OCI-M1 (cell line): ENCODE measurements at regions not wholly inside any gene's neighbourhood (a gene's known extent, or its start where the extent isn't known, plus 50 kb on each side); places are given as distances from the start of the nearest gene placed in this dataset.
A peak's percentile ranks its signal among the peaks of the same experiment; 100 is the strongest.
"Not testable (repeated sequence)": the region's sequence is repeated elsewhere in the genome, so short reads cannot be mapped to it uniquely, and the experiment has no call there.

Source experiments
- DNase-seq: peaks from one replicate; lab custom pipeline; 2025; lab: John Stamatoyannopoulos, UW

DNA sequence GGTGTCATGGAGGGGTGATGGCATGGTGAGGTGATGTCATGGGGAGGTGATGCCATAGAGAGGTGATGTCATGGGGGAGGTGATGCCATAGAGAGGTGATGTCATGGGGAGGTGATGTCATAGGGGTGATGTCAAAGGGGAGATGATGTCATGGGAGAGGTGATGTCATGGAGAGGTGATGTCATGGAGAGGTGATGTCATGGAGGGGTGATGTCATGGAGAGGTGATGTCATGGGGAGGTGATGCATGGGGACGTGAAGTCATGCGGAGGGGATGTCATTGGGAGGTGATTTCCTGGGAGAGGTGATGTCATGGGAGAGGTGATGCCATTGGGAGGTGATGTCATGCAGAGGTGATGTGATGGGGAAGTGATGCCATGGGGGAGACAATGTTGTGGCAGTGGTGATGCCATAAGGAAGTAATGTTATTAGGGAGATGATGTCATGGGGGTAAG, 92.1 kb upstream of the C1orf174 start:
- peak; percentile 4 for DNase-seq

DNA sequence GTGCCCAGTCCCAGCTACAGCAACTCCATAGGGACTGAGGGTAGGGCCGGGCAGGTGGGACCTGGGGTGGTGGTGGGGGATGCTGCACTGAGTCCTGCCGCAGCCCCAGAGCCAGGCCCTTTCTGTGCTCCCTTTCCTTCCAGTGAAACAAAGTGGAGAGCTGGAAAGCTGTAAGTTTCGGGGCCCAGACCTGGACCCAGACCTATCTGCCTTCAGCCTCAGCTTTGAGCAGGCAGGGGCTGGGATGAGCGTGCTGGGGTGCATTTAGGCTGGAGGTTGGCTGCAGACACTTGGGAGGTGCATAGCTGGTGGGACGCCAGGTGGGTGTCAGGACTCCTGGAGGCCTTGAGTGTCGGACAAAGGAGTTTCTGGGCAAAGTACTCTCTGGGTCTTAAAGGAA, 92.7 kb upstream of the C1orf174 start:
- DNase-seq = no peak

DNA sequence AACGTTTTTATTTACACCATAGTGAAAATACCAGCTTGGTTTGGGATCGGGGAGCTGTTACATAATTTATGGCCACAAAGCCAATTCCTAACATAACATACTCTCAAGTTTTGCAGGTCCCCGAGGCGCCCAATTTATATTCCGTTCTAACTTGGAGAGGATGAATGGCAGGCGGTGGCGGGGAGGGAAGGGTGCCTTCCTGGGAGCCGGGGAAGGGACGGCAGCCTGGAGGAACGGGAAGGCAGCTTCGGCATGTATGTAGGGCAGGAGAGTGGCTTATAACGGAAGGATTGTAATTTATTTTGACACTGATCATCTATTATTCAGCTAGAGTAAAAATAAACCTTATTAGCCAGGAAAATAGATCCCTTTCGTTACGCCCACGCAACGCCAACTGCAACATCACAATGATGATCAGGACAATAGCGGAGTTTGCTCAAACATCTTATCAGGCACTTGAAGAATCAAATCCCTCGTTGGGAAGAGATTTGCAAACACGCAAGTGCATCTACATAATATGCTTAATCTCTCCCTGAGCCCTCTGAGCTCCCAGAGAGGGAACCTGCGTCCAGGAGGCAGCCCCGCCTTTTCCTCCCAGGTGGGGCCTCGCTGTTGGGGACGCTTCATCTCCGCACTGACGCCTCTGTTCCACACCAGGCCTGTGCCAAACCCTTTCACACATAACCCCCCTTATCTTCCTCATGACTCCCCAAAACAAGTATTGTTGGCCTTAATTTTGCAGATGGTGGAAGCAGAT, 93.7 kb upstream of the C1orf174 start:
- no peak for DNase-seq

DNA sequence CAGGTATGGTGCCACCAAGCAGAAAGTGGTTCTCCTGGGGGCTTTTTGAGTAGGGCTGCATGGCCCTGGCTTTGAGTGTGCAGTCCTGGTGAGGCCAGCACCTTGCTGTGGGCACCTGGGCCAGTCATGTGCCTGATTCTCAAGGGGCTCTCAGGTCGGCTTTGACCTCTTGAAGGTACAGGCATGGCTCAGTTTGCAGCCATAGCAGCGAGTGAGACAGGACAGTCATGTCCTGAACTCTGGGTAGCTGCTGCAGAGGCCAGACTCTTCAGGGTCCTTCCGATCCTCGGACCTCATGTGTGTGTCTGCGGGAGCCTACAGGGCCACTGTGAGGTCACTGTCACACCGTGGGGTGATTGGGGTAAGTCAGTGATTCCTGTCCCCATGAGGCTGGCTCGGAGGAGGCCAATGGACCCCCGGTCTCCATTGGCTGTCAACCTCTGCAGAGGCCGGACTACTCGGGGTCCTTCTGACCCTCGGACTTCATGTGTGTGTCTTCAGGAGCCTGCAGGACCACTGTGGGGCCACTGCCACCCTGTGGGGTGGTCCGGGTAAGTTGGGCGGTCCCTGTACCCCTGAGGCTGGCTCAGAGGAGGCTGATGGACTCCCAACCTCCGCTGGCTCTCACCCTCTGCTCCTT, 95.2 kb upstream of the C1orf174 start:
- no peak for DNase-seq

DNA sequence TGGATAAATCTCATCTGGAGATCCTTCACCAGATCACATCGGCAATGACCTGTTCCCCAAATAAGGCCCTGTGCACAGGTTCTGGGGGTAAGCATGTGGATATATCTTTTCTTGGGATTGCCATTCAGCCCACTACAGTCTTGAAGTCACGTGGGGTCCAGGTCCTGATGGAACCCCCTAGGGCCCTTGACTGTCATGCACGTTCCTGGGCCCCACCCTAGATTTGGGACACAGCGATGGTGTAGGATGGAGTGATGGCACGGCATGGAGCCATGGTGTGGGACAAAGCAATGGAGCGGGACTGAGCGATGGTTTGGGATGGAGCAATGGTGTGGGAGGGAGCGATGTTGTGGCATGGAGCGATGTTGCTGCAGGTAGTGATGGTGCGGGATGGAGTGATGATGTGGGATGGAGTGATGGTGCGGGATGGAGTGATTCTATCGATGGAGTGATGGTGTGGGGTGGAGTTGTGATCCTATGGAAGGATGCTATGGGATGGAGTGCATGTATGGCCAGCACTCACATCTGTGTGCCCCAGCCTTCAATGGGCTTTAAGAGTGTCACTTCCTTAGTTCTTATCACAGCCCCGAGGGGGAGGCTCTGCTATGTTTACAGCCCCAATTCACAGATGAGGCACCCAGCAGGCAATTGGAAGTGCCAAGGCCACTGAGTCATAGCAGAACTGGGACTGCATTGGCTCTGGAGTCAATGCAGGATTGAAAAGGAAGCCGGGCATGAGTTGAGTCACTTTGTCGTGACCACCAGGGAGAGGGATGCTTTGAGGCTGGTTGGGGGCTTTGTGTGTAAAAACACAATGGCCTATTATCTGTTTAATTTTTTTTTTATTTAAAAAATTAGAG, 97.0 kb upstream of the C1orf174 start:
- no peak for DNase-seq

DNA sequence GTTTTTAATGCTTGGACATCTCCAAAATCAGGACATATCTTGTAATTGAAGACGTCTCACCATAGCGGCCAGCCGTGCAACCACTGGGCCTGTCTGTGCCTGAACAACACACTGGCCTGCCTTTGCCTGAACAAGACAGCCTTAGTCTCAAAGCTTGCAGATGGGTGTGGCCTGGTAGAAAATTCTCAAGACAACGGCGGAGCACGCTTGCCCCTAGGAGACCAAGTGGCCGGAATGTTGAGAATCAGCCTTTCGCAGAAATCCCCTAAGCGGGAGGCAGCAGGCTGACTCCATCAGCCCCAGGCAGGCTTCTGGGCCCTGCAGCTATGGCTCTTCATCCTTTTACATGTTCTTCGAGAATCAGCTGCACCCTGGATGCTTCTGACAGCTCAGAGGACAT, 98.0 kb upstream of the C1orf174 start:
- no peak for DNase-seq

DNA sequence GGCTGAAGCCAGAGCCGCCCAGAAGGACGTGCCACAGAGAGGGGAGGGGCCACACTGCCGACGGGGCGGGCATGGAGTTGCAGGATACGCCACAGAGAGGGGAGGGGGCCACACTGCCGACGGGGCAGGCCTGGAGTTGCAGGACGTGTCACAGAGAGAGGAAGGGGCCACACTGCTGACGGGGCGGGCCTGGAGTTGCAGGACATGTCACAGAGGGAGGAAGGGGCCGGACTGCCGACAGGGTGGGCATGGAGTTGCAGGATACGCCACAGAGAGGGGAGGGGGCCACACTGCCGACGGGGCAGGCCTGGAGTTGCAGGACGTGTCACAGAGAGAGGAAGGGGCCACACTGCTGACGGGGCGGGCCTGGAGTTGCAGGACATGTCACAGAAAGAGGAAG, 99.4 kb upstream of the C1orf174 start:
- not testable (repeated sequence) for DNase-seq

DNA sequence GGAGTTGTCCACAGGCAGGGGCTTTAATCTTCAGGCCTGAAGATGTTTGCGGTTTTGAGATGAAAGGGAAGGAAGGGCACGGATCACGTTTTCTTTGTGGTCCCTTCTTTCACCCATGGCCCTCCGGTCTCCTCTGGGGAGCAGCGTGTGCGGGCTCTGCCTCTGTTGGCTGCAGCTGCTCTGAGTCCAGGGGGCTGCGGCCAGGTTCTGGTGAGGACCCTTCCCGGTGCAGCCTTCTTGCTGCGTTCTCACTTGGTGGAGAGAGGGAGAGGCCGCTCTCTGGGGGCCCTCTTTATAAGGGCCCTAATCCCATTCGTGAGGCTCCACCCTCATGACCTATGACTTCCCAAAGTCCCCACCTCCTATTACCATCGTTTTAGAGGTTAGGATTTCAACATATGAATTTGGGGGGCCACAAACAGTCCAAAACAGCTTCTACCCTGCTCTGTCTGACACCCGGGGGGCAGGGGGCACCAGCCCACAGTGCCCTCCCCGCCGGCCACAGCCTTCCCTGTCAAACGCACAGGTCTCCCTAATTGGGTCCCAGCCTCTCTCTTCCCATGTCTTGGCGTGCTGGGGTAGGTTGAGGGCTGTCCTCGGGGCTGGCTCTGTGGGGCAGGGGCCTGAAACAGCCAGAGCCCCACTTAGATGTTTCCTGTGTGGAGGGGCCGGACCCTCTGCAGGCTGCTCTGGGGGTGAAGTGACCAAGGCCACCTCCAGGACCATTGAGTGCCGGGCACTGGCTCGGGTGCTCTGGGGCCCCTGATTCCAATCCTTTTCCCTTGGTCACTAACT, 100.1 kb upstream of the C1orf174 start:
- no peak for DNase-seq

DNA sequence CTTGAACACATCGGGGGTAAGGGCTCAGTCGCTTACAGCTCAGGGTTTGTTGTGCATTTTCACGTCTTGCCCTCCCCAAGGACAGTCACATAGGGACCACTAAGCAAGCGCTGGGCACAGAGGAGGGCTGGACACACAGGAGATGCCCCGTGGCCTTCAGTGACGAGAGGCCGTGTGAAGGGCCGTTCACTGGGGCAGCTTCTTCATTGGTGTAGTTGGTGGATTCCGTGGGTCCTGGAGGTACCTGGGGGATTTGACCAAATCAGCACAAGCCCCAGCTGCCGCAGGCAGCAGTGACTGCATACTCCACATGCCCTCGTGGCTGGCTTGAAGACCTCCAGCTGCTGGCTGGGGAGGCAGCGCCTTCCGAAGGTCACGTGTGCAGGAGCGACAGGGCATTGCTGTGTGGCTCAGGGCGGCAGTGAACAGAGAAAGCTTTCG, 100.8 kb upstream of the C1orf174 start:
- no peak for DNase-seq

DNA sequence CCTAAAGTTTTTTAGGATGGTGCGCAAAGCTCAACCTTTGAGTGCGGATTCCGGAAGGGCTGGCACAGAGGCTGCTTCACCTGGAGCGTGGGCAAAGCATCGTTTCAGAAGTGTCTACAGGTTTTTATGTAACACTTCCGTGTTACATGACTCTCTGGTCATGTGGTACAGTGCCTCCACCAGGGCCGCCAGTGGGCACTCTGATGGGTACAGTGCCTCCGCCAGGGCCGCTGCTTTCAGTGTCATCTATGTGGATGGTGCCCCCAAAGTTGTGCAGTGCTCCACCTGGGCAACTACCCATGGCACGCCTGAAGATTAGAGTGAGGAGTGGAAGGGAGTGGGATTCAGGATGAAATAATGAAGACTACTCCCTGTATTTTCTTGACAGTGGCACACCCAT, 101.4 kb upstream of the C1orf174 start:
- no peak for DNase-seq

DNA sequence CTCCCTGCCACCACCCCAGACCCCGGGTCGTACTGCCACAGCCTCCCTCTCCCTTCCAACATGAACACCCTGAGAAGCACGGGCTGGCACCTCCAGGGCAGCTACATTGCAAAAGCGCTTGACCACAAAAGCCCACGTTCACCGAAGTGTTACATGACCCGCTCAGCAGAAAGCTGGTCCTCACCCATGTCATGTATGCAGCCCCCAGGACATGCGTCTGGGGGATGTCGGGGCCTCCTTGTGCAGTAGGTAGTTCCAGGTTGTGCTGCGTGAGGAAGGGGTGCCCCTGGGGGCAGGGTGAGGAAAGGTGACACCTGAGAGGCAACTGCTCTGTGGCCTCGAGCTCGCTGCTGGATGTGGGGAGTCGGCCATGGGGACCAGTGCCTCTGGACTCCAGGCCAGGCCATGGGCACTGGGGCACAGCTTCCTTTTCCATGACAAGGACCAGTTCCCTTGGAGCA, 102.0 kb upstream of the C1orf174 start:
- DNase-seq = no peak

DNA sequence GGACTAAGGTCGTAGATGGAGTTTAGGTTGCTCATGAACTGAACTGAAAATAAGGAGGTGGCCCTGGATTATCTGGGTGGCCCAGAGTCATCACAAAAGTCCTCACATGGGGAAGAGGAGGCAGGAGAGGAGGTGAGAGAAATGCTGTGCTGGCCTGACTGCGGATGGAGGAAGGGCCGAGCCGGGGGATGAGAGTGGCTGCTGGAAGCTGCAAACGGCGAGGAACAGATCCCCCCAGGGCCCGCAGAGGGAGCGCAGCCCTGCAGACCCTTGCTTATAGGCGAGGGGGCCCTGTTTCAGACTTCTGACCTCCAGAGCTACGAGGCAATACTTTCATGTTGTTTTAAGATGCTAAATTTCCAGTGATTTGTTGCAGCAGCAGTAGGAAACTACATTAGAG, 102.7 kb upstream of the C1orf174 start:
- DNase-seq = no peak

DNA sequence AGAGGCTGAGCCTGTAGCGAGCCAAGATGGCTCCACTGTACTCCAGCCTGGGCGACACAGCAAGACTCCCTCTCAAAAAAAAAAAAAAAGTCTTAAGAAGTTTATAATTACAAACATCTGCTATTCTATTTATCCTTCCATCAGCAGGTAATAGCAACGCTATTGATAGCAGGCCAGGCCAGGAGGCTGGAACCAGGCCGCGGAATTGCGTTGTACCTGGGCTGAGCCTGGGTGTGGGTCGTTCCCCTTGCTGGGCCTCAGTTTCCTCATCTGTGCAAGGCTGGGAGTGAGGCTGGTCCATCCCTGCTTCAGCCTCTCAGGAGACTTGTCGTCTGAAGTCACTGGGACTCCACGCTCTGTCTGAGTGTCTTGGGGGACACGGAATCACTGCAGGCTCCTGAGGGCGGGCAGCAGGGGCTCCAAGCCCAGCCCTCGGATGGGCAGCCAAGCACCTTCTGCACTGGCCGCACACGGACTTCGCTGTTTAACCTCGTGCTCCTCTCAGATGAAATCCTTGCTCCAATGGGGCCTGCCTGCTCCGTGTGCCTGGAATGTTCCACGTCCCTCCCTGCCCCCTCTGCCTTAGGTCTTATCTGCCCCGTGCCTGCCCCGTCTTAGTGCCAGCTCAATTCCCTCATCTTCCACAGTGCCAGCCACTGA, 103.9 kb upstream of the C1orf174 start:
- no peak for DNase-seq

DNA sequence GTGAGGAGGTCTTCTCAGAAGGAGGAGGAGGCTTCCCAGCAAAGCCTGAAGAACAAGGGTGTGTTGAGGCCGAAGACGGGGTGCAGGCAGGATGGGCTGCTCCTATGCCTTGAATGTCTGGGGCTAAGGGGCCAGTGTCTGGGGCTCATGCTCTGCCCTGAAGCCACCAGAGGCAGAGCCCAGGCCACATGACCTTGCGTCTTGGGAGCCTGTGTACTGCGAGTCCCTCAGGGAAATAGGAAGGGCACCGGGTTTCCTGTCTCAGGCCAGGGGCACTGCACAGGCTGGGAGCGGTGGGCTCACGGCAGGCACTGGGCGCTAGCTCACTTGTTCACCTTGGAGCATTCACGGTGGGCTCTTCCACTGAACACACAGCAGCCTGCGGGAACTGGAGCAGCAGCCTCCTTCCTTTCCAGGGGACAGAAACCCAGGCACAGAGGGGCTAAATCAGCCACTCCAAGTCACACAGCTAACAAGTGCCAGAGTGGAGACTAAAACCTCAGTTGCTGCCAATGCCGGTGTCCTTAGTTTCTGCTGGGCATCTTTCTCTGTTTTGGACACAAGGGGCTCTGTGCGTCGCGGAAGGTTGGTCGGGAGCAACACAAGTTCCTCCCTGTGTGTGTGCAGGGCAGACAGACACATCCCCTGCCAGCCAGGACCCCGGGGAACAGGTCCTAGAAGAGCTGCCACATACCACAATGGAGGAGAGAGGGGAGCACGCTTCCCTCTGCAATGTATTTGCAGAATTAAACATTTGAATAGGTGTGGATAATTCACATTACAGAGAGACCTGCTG, 104.8 kb upstream of the C1orf174 start:
- no peak for DNase-seq

DNA sequence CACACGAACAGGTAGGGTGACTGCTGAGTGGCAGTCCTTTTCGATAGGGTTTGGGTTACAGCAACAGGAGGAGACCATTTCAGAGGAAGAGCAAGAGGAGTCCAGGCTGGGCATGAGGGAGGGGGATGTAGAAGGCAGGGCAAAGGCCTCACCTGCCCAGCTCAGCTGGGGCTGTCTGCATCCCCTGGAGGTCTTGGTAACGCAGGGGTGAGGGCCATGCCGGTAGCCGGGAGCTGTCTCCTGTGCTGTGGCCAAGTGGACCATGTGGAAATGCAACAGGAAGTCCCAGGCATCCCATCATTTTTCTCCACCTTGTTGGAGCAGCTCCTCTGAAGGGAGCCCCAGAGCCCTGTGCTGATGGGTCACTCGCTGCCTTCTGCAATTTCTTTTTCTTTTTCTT, 105.4 kb upstream of the C1orf174 start:
- DNase-seq = no peak

DNA sequence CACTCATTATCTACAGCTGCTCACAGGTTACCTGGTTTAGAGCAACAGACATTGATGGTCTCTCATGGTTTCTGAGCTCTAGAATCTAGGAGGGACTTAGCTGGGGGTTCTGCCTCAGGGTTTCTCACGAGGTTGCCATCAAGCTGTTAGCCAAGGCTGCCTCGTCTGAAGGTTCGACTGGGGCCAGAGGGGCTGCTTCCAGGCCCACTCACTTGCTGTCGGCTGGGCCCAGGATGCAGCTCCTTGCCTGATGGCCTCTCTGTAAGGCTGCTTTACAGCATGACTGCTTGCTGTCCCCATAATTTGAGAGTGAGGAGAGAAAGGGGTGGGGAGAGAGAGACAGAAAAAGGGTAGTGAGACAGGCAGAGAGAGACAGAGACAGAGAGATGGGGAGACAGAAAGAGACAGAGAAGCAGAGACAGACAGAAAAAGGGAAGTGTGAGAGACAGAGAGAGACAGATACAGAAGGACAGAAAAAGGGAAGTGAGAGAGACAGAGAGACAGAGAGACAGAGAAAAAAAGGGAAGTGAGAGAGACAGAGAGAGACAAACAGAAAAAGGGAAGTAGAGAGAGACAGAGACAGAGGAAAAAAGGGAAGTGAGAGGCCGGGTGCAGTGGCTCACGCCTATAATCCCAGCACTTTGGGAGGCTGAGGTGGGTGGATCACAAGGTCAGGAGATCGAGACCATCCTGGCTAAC, 106.8 kb upstream of the C1orf174 start:
- peak; percentile 64 for DNase-seq

DNA sequence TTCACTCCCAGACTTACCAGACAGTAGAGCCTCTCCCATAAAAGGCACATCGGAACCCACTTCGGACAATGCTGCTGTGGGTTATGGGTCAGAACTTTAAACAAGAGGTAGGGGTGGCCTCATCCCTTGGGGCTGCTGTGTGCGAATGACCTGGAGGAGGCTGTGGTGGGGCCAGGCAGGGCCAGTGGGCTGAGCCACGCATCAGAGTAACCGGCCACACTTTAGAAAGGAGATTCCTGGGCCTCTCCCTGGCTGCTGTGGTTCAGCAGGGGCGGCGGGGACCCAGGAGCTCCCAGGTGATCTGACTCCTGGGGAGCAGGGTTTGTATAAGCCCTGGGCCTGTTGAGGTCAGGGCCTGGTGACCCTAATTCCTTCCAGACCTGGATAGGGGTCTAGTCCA, 110.2 kb upstream of the C1orf174 start:
- DNase-seq = no peak

DNA sequence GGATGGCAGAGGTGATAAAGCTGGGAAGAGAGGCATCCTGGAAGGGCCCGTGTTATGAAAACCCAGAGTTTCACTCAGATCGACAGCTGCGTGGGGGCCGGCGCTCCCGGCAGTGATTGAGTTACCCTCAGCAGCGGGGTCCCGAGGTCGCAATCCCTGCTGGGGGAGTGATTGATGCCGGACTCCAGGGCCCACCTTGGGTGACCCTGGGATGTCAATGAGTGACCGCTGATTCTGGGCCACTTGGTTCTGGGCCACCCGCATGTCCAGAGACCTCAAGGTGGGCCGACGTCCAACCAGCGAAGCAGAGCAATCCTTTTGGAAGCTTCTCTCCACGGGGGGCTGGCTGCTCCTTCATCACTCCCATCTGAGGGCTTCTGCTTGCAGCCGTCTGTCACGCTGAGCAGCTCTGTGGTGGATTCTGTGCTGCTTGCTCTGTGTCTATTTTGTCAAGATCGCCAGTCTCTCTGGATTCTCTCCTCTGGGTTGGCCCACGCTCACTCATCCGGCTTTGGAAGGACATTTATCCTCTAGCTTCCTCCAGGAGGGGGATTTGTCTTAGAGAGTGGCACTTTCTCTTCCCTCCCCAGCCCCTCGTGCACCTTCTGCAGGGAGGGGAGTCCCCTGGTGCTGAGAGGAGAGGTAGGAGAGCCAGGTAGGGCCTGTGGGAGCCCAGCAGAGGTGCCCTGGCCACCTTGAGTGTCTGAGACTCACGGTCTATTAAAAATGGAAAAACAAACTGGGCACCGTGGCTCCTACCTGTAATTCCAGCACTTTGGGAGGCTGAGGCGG, 110.9 kb upstream of the C1orf174 start:
- DNase-seq = no peak
